BLaER1 (cell line): ENCODE measurements at regions not wholly inside any gene's neighbourhood (a gene's known extent, or its start where the extent isn't known, plus 50 kb on each side); places are given as distances from the start of the nearest gene placed in this dataset.

Experiments
- H3K27ac ChIP-seq: shearing (Covaris generic); formaldehyde crosslinking; 2 replicates; pipeline ENCODE4 v1.8.1; 2022
- H3K27me3 ChIP-seq: shearing (Covaris generic); formaldehyde crosslinking; 2 replicates; pipeline ENCODE4 v1.8.1; 2022
- H3K36me3 ChIP-seq: shearing (Covaris generic); formaldehyde crosslinking; 2 replicates; pipeline ENCODE4 v1.8.1; 2022
- H3K4me1 ChIP-seq: shearing (Covaris generic); formaldehyde crosslinking; 2 replicates; pipeline ENCODE4 v1.8.1; 2022
- H3K4me2 ChIP-seq: shearing (Covaris generic); formaldehyde crosslinking; 2 replicates; pipeline ENCODE4 v1.8.1; 2022
- H3K4me3 ChIP-seq: shearing (Covaris generic); formaldehyde crosslinking; 2 replicates; pipeline ENCODE4 v1.8.1; 2022
- H3K9ac ChIP-seq: shearing (Covaris generic); formaldehyde crosslinking; 2 replicates; pipeline ENCODE4 v1.8.1; 2022
- H3K9me3 ChIP-seq: shearing (Covaris generic); formaldehyde crosslinking; 2 replicates; pipeline ENCODE4 v1.8.1; 2022
- H4K20me1 ChIP-seq: shearing (Covaris generic); formaldehyde crosslinking; 2 replicates; pipeline ENCODE4 v1.8.1; 2022
- Cebpa-rat ChIP-seq: shearing (Covaris generic); IDR thresholded peaks from 2 replicates; pipeline ENCODE4 v1.8.1; 2022

DNA sequence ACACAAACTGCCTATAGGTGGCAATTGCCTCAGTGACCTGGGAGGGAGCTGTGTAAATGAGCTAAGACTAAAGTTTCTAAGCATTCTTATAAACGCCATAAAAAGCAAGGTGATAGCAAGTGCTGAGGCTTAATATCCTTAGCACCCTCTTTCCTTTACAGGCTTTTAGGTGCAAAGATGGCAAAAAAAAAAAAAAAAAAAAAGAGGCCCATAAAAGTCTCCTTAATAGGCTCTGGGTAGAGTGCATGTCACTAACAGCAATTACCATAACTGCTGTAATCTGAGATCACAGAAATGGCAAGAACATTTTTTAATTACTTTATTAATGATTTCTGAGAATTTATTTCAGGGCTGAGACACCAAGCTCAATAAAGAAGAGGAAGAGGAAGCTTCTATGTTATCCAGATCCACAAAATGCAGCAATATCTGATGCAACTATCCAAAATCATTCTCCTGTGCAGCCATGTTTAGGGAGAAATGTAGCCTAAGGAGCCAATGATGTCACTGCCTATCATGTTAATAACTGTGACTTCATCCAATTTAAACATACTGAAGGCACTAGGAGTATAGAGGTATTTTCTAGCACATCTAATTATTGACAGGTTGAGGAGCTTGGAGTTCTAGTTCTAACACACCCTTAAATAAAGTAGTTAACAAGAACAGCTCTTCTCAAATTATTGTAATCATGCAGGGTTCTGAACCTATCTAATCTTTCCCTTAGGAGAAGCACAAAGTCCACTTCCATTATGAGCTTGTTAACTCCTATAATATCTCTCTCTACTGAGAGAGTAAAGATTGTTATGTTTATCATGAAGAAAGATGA is 804.3 kb upstream of the ACVR2A start:
- H3K27ac ChIP-seq: no peak overlapping the region
- TF ChIP-seq Cebpa-rat: no peak
- no peaks in the 10 kb centered on the region for H3K36me3 ChIP-seq
- peaks cover 4% of the 10 kb centered on the region; the same call in 1 of the 2 replicates for H3K4me1 ChIP-seq
- H3K9me3 ChIP-seq: no peaks in the 10 kb centered on the region
- H3K9ac ChIP-seq: no peak overlapping the region
- no peak overlapping the region for H3K4me2 ChIP-seq
- H3K4me3 ChIP-seq: no peak overlapping the region
- no peaks in the 10 kb centered on the region for H3K27me3 ChIP-seq
- H4K20me1 ChIP-seq: no peaks in the 10 kb centered on the region

GRCh38 chr2:147037048-147037447 is 807.8 kb upstream of the ACVR2A start:
- TF ChIP-seq Cebpa-rat: no peak
- no peaks in the 10 kb centered on the region for H3K27me3 ChIP-seq
- H3K27ac ChIP-seq: no peak overlapping the region
- H3K9ac ChIP-seq: no peak overlapping the region
- no peak overlapping the region for H3K4me2 ChIP-seq
- no peaks in the 10 kb centered on the region for H4K20me1 ChIP-seq
- peaks cover 4% of the 10 kb centered on the region; the same call in 1 of the 2 replicates for H3K4me1 ChIP-seq
- no peaks in the 10 kb centered on the region for H3K9me3 ChIP-seq
- no peak overlapping the region for H3K4me3 ChIP-seq
- no peaks in the 10 kb centered on the region for H3K36me3 ChIP-seq

DNA sequence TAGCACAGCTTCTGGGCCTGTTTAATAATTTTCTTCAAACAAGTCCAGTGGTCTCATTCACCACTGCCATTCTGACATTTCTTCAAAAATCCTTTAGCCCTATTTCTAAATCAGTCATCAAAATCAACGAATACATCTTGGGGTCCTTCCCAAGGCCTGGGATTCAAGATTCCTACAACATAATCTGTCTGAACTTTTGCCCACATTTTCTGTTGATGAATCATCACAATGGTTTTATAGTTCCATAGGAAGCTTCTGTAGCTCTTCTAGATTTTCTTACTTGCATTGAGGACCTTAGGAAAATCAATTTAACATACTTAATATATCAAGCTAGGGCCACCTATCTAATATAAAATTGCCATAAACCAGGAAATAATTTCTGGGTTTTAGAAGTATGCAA is 811.8 kb upstream of the ACVR2A start:
- TF ChIP-seq Cebpa-rat: no peak
- Histone ChIP-seq H3K36me3 (no peaks in the 10 kb centered on the region), H3K9me3 (no peaks in the 10 kb centered on the region), H3K4me3 (no peak overlapping the region), H3K4me2 (no peak overlapping the region), H4K20me1 (no peaks in the 10 kb centered on the region), H3K27ac (no peak overlapping the region), H3K9ac (no peak overlapping the region), H3K4me1 (peaks cover 4% of the 10 kb centered on the region; the same call in 1 of the 2 replicates), H3K27me3 (no peaks in the 10 kb centered on the region)

DNA sequence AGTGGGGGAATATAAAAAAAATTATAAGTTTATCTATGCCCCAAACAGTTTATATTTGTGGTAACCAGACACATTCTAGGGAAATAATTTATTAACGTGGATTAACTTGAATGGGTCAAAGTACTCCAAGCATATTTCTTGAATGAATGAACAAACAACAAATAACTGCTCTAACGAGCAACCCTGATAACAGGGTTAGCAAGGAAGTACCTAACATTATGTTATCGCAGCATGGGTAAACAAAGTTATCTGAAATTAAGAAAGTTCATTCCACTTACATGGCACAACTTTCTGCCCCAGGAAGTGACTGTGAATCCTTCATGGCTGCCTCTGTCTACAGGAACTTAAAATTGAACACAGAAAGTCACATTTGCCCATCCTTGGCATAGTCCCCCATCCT is 812.9 kb upstream of the ACVR2A start:
- Histone ChIP-seq H3K9me3 (no peaks in the 10 kb centered on the region), H3K27ac (no peak overlapping the region), H3K4me3 (no peak overlapping the region), H3K27me3 (no peaks in the 10 kb centered on the region), H3K4me1 (peaks cover 1% of the 10 kb centered on the region; the same call in 1 of the 2 replicates), H4K20me1 (no peaks in the 10 kb centered on the region), H3K4me2 (no peak overlapping the region), H3K9ac (no peak overlapping the region), H3K36me3 (no peaks in the 10 kb centered on the region)
- TF ChIP-seq Cebpa-rat: no peak

- Histone ChIP-seq H3K9ac (no peak overlapping the region), H3K4me1 (no peaks in the 10 kb centered on the region), H3K4me2 (no peak overlapping the region), H4K20me1 (no peaks in the 10 kb centered on the region), H3K27me3 (no peaks in the 10 kb centered on the region), H3K36me3 (no peaks in the 10 kb centered on the region), H3K9me3 (no peaks in the 10 kb centered on the region), H3K27ac (no peak overlapping the region), H3K4me3 (no peak overlapping the region)
- no peak for TF ChIP-seq Cebpa-rat
These were observed 813.7 kb upstream of the ACVR2A start for GRCh38 chr2:147030966-147031720.

GRCh38 chr2:147027436-147027835 is 817.4 kb upstream of the ACVR2A start:
- no peak overlapping the region for H3K27ac ChIP-seq
- no peaks in the 10 kb centered on the region for H4K20me1 ChIP-seq
- no peaks in the 10 kb centered on the region for H3K4me1 ChIP-seq

DNA sequence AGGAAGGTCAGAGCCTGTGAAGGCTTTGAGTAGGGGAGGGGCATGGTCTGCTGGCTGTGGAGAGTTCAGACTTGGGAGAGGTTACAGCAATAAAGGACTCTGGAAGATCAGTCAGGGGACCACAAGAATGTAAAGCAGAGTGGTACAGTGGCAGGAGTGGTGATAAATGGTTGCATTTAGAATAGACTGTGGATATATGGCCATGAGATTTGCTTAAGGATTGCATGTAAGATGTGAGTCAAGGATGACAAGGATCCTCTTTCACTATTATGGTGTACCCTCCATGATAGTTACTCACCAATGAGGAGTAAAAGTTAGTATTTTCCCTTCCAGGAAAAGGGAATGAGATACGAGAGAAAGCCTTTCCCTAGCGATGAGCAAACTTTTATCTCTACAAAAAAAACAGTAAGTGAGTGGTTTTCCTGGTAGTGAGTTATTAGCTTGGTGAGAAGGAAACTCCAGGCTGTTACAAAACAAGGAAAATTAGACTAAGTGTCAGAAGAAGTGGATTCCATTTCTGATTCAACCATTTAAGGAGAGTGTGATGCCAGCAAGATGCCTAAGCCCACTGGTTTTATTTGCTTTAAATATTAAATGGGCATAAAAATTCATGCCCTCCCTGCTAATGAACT is 818.0 kb upstream of the ACVR2A start:
- Histone ChIP-seq H3K4me3 (no peak overlapping the region), H3K4me1 (no peaks in the 10 kb centered on the region), H3K36me3 (no peaks in the 10 kb centered on the region), H4K20me1 (no peaks in the 10 kb centered on the region), H3K27ac (no peak overlapping the region), H3K27me3 (no peaks in the 10 kb centered on the region), H3K9me3 (peaks cover 22% of the 10 kb centered on the region), H3K9ac (no peak overlapping the region), H3K4me2 (no peak overlapping the region)
- no peak for TF ChIP-seq Cebpa-rat

More at GRCh38 chr2:147027436-147027835, 817.4 kb upstream of the ACVR2A start:
- no peak overlapping the region for H3K4me2 ChIP-seq
- no peak overlapping the region for H3K9ac ChIP-seq
- no peak for TF ChIP-seq Cebpa-rat
- no peaks in the 10 kb centered on the region for H3K27me3 ChIP-seq
- H3K9me3 ChIP-seq: peaks cover 17% of the 10 kb centered on the region
- no peaks in the 10 kb centered on the region for H3K36me3 ChIP-seq
- no peak overlapping the region for H3K4me3 ChIP-seq

DNA sequence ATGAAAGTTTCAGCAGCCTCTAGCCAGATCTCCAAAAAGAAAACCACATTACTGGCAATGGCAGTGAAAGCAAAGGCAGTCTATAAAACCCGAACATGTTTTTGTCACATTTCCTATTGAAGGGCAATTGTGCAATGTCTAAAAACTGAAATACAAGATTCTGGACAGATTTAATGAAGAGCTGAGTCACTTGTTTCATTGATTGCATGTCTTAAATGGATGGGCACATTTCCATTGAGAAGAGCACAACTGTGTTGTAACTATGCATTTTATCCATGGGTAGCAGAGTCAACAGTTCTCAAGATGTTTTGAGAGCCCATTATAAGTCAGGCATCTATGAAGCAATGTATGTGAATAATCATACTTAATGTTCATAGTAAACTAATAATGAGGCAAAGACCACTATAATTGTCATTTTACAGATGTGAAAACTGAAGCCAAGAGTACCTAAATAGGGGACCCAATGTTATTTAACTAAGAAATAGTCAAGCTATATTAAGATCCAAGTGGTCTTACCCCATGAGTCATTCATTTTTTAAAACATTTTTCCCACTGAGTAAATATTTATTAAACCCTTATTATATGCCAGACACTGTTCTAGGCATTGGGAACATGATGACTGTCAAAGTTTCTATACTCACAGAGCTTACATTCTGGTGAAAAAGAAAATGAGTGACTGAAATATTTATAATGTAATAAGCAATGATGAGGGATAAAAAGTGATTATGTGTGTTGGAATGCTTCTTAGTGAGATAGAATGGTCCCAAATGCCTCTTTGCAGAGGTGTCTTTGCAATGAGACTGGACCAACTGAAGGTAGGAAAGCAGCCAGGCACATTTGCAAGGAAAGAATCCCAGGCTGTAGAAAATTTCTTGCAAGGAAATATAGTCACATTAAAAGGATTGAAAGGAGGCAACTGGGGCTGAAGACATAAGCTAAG is 818.9 kb upstream of the ACVR2A start:
- Histone ChIP-seq H4K20me1 (no peaks in the 10 kb centered on the region), H3K4me1 (no peaks in the 10 kb centered on the region), H3K4me2 (no peak overlapping the region), H3K27me3 (no peaks in the 10 kb centered on the region), H3K27ac (no peak overlapping the region), H3K36me3 (no peaks in the 10 kb centered on the region), H3K9me3 (peaks cover 22% of the 10 kb centered on the region), H3K4me3 (no peak overlapping the region), H3K9ac (no peak overlapping the region)
- TF ChIP-seq Cebpa-rat: no peak

DNA sequence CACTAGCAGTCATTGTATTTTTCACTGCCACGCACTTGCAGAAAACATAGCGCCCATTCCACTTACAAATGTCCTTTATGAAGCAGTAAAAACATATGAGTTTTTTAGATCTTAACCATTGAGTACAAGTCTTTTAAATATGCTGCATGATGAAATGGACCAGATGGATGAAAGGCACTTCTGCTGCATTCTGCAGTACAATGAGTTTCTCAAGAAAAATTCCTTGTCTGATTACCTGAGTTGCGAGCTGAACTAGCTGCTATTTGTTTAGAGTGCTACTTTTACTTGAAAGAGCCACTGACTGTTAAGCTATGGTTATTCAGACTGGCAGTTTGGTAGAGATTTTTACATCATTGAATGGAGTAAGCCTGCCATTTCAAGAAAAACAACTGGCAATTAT is 825.5 kb upstream of the ACVR2A start:
- no peak overlapping the region for H3K27ac ChIP-seq
- no peak overlapping the region for H3K4me3 ChIP-seq
- H3K27me3 ChIP-seq: no peaks in the 10 kb centered on the region
- H3K4me2 ChIP-seq: no peak overlapping the region
- H3K36me3 ChIP-seq: no peaks in the 10 kb centered on the region
- peaks cover 26% of the 10 kb centered on the region for H3K9me3 ChIP-seq
- no peak overlapping the region for H3K9ac ChIP-seq
- peaks cover 4% of the 10 kb centered on the region for H3K4me1 ChIP-seq
- no peak for TF ChIP-seq Cebpa-rat
- H4K20me1 ChIP-seq: no peaks in the 10 kb centered on the region
